Ascending aorta (tissue), 2 donors: ENCODE measurements at regions not wholly inside any gene's neighbourhood (a gene's known extent, or its start where the extent isn't known, plus 50 kb on each side); places are given as distances from the start of the nearest gene placed in this dataset.
"Not testable (repeated sequence)": the region's sequence is repeated elsewhere in the genome, so short reads cannot be mapped to it uniquely, and the experiment has no call there.

Experiments used
- DNase-seq, 2 donors: peaks; one replicate each; pipeline ENCODE4 v3.0.0-alpha.2; 2019; ENCODE audit warnings: low spot score in 2 of 2
- H3K27ac ChIP-seq, 2 donors: fragments of 200-600 bp; sonication (generic); one replicate each; pipeline ENCODE4 v1.5.1; 2016 to 2017; ENCODE audit warnings: mild to moderate bottlenecking in 1 of 2
- H3K27me3 ChIP-seq: fragments of 200-600 bp; sonication (generic); one replicate; pipeline ENCODE4 v1.5.1; 2017
- H3K36me3 ChIP-seq, 2 donors: fragments of 200-600 bp; sonication (generic); one replicate each; pipeline ENCODE4 v1.5.1; 2016
- H3K4me1 ChIP-seq, 2 donors: fragments of 200-600 bp; sonication (generic); one replicate each; pipeline ENCODE4 v1.5.1; 2016 to 2017; ENCODE audit warnings: mild to moderate bottlenecking in 1 of 2
- H3K4me3 ChIP-seq, 2 donors: fragments of 200-600 bp; sonication (generic); one replicate each; pipeline ENCODE4 v1.5.1; 2016 to 2017; ENCODE audit warnings: mild to moderate bottlenecking in 1 of 2
- H3K9me3 ChIP-seq, 2 donors: fragments of 200-600 bp; sonication (generic); one replicate each; pipeline ENCODE4 v1.5.1; 2016
- intact Hi-C: fragments of 100-400 bp; cut with DNase I; formaldehyde crosslinking; loops from one replicate; pipeline ENCODE4 v1.15.1; 2023
- TF ChIP-seq, protein P1 (sequence below), 3 experiments: fragments of 200-600 bp in 2 of 3; fragments of 450-650 bp in 1 of 3; sonication (generic) in 2 of 3; IDR thresholded peaks; one replicate each; pipeline ENCODE4 v1.5.1; 2016 to 2019; ENCODE audit warnings: antibody characterized with exemption in 3 of 3, mild to moderate bottlenecking in 1 of 3, moderate library complexity in 1 of 3

DNA sequence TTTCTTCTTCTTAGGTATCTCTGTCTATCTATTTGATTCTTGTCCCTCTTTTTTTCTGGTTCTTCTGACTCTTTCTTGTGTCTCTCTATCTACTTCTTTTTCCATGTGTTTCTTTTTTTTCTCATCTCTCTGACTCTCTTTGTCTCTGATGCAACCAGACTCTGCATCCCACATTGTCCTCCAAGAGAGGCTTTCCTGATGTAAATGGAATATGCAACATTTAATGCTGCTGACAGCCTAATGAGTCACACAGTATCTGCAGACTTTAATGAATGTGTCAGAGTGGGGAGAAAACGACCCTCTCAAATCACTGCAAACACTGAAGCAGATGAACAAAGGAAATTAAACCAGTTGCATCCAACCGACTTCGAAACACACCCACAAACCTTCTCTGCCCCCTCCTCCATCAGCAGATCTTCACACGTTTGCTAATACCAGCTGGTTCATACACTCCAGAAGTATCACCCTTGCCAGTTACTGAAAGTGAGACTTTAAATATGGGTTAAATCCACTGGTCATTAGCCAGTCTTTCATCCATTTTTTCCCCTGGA lies 351.5 kb downstream of the TXNL1 start:
- no peaks in the 10 kb centered on the region for H3K4me1 ChIP-seq
- TF ChIP-seq, protein P1, sequence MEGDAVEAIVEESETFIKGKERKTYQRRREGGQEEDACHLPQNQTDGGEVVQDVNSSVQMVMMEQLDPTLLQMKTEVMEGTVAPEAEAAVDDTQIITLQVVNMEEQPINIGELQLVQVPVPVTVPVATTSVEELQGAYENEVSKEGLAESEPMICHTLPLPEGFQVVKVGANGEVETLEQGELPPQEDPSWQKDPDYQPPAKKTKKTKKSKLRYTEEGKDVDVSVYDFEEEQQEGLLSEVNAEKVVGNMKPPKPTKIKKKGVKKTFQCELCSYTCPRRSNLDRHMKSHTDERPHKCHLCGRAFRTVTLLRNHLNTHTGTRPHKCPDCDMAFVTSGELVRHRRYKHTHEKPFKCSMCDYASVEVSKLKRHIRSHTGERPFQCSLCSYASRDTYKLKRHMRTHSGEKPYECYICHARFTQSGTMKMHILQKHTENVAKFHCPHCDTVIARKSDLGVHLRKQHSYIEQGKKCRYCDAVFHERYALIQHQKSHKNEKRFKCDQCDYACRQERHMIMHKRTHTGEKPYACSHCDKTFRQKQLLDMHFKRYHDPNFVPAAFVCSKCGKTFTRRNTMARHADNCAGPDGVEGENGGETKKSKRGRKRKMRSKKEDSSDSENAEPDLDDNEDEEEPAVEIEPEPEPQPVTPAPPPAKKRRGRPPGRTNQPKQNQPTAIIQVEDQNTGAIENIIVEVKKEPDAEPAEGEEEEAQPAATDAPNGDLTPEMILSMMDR (IDR thresholded peaks at IDR 0.05) = no peak
- H3K9me3 ChIP-seq = no peaks in the 10 kb centered on the region
- H3K27ac ChIP-seq = no peak overlapping the region
- no peaks in the 10 kb centered on the region for H3K27me3 ChIP-seq
- H3K36me3 ChIP-seq = no peaks in the 10 kb centered on the region
- no peak overlapping the region for H3K4me3 ChIP-seq
- intact Hi-C loops = no loop called here
- no peak for DNase-seq

DNA sequence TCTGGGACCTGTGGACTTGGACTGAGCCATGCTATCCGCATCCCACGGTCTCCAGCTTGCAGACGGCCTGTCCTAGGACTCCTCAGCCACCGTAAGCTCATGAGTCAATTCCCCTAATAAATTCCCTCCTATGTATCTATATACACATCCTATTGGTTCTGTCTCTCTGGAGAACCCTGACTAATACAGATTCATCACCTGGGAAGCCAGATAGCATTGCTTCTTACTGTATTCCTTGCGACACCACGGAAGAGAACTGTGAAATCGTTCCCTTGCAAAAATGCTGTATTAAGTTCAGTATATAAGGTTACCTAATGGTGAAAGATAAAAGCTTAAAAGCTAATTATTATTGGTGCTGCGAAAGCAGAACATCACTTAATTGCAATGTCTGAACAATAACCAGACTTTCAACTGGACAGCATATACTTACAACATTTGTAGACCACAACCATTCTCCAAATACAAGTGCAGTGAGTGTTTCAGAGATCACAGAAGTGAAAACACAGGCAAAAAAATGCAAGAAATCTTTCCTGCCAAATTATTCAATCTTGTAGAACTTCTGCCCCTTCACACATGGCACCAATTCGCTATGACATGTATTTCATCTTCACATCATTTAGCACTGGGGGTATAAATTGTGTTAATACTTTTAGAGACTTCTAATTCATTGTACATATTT lies 352.9 kb downstream of the TXNL1 start:
- Histone ChIP-seq H3K4me1 (no peaks in the 10 kb centered on the region), H3K4me3 (no peak overlapping the region), H3K9me3 (no peaks in the 10 kb centered on the region), H3K27me3 (no peaks in the 10 kb centered on the region), H3K36me3 (no peaks in the 10 kb centered on the region), H3K27ac (no peak overlapping the region)
- no peak for DNase-seq
- intact Hi-C loops = no loop called here
- TF ChIP-seq, protein P1 (IDR thresholded peaks at IDR 0.05) = no peak

DNA sequence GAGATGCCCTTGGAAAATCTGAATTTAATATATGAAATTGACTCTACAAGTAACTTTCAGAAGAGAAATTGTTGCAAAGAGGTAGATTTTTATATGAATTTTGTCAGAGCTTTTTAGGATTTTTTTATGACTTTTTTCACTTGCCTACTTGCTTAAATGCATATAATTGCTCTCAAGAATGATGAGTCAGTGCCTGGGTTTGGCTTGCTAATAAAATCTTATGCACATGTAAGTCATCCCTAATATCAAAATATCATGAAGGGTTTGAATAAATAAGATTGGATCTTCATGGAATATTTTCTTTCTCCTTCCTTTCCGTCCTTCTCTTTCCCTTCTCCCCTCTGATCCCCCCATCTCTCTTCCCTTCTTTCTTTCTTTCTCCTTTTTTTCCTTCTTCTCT lies 354.1 kb downstream of the TXNL1 start:
- no peak for DNase-seq
- TF ChIP-seq, protein P1 (IDR thresholded peaks at IDR 0.05) = no peak
- no peaks in the 10 kb centered on the region for H3K4me1 ChIP-seq
- H3K27ac ChIP-seq = no peak overlapping the region
- intact Hi-C loops = no loop called here
- no peaks in the 10 kb centered on the region for H3K36me3 ChIP-seq
- no peak overlapping the region for H3K4me3 ChIP-seq
- no peaks in the 10 kb centered on the region for H3K9me3 ChIP-seq
- H3K27me3 ChIP-seq = no peaks in the 10 kb centered on the region

DNA sequence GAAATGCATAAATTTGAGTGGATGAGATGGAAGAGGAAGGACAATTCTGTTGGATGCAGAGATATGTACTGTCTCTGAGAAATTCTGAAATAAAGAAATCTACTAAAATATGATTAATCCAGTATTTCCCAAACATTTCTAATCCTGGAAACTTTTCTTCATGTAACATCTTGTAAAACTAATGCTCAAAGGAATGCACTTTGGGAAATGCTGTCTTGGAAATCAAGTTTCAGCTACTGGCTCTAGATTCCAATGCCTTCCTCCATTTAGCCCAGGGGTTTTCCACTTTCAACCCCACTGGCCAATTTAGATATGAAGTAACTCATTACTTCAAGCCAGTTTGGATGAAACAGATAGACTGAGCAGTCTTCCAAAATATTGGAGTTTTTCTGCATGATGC lies 355.1 kb downstream of the TXNL1 start:
- Histone ChIP-seq H3K4me3 (no peak overlapping the region), H3K9me3 (no peaks in the 10 kb centered on the region), H3K27ac (no peak overlapping the region), H3K36me3 (no peaks in the 10 kb centered on the region), H3K27me3 (no peaks in the 10 kb centered on the region), H3K4me1 (no peaks in the 10 kb centered on the region)
- TF ChIP-seq, protein P1 (IDR thresholded peaks at IDR 0.05) = no peak
- intact Hi-C loops = no loop called here
- DNase-seq = no peak

DNA sequence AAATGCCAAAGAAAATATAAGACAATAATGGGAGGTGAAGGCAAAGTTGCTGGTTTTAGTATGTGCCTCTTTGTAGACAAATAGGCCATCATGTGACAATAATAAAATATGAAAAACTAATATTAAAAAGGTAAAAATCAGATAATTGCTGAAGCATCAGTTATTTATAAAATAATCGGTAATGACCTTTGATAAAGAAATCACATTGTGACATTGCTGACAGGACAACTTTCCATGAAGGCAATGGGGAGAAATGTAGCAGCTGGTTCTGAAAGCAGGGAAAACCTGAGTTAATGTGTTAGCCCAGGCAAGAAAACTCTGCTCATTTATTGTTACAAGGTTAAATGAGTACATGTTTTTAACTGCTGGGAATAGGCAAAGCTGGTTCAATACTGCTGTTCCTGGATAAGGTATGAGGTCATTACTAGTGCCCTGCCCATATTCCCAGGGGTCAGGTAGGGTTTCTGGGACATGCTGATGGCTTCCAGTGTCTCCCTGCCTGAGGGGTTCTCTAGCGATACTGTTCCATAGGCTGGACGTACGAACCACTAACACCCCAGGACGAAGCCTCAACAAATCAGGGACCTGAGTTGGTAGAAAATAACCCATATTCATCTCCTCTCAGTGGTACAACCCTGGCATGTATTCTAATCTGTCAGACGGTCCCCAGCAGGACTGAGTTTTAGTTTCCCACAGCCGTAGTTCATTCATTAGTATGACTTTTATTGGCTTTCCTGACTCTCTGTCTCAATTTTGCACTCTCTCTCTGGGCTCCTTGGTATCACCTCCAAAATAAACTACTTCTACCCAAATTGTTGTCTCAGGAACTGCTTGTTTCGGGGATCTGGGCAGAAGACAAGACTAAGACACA lies 355.9 kb downstream of the TXNL1 start:
- intact Hi-C loops = no loop called here

DNA sequence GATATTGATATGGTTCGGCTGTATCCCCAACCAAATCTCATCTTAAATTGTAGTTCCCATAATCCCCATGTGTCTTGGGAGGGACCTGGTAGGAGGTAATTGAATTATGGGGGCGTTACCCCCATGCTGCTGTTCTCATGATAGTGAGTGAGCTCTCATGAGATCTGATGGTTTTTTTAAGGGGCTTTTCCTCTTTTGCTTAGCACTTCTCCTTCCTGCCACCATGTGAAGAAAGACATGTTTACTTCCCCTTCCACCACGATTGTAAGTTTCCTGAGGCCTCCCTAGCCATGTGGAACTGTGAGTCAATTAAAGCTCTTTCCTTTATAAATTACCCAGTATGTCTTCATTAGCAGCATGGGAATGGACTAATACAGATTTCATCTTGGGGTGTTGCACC lies 358.6 kb downstream of the TXNL1 start:
- DNase-seq, intact Hi-C loops, H3K9me3 ChIP-seq, H3K4me3 ChIP-seq, H3K27me3 ChIP-seq, H3K4me1 ChIP-seq, H3K36me3 ChIP-seq, H3K27ac ChIP-seq: not testable (repeated sequence)

More for the DNA sequence above, 355.9 kb downstream of the TXNL1 start:
- Histone ChIP-seq H3K36me3 (no peaks in the 10 kb centered on the region), H3K9me3 (no peaks in the 10 kb centered on the region), H3K4me1 (no peaks in the 10 kb centered on the region), H3K4me3 (no peak overlapping the region), H3K27ac (no peak overlapping the region), H3K27me3 (no peaks in the 10 kb centered on the region)
- TF ChIP-seq, protein P1 (IDR thresholded peaks at IDR 0.05) = no peak
- DNase-seq = no peak
